NCI-H524 (cell line): ENCODE measurements at regions not wholly inside any gene's neighbourhood (a gene's known extent, or its start where the extent isn't known, plus 50 kb on each side); places are given as distances from the start of the nearest gene placed in this dataset.
A peak's percentile ranks its signal among the peaks of the same experiment; 100 is the strongest.
"Not testable (repeated sequence)": the region's sequence is repeated elsewhere in the genome, so short reads cannot be mapped to it uniquely, and the experiment has no call there.

Experiments
- DNase-seq, 2 experiments: peaks; one replicate each; lab custom pipeline; 2025; lab: John Stamatoyannopoulos, UW

DNA sequence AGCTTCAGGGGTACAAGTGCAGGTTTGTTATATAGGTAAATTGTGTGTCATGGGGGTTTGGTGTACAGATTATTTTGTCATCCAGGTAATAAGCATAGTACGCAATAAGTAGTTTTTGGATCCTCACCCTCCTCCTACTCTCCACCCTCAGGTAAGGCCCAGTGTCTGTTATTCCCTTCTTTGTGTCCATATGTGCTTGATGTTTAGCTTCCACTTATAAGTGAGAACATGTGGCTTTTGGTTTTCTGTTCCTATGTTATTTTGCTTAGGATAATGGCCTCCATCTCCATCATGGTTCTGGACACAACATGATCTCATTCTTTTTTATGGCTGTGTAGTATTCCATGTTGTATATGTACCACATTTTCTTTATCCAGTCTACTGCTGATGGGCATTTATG, 298.4 kb downstream of the LIG4 start:
- not testable (repeated sequence) for DNase-seq

DNA sequence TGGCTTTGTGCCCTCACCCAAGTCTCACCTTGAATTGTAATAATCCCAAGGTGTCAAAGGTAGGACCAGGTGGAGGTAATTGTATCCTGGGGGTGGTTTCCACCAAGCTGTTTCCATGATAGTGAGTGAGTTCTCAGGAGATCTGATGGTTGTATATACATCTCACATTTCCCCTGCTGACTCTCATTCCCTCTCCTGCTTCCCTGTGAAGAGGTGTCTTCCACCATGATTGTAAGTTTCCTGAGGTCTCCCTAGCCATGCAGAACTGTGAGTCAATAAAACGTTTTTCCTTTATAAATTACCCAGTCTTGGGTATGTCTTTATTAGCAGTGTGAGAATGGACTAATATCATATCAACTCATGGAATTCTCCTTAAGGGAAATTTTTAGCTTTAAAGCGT, 302.6 kb downstream of the LIG4 start:
- no peak for DNase-seq

GRCh38 chr13:107907065-107907805, 308.1 kb downstream of the LIG4 start:
- DNase-seq: no peak

- no peak for DNase-seq
Observed at GRCh38 chr13:107906131-107906530, 309.2 kb downstream of the LIG4 start.

GRCh38 chr13:107901996-107902562, 313.3 kb downstream of the LIG4 start:
- DNase-seq: no peak

DNA sequence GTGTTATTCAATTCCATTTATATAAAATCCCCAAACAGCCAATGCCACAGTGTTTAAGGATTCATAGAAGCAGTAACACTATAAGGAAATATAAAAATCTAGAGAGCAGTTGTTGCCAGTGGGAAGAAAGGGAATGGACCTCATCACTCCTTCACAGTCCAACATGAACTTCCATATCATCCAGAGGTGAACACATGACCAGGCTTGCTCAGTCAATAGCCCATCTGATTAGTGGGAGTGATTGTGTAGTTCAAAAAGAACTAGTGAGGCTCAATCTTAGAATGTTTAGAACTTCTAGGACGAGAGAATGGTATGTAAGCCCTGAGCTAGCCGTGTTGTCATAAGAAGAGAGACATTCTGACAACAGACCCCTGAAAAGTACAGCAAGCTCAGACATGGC, 314.1 kb downstream of the LIG4 start:
- no peak for DNase-seq

DNA sequence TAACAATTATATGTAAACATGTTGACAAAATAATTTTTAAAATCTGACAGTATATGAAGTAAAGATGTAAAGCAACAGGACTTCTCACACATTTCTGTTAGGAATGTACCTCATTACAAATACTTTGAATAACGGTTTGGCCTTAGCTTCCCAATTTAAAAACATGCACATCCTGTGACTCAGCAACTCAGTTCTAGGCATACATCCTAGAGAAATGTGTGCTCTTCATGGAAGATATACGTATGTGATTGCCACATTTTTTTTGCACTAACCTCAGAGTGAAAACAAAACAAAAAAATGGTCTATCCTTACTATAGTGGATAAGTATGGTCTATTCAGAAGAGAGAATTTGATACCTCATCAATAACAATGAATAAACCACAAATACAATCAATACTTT, 314.6 kb downstream of the LIG4 start:
- no peak for DNase-seq

DNA sequence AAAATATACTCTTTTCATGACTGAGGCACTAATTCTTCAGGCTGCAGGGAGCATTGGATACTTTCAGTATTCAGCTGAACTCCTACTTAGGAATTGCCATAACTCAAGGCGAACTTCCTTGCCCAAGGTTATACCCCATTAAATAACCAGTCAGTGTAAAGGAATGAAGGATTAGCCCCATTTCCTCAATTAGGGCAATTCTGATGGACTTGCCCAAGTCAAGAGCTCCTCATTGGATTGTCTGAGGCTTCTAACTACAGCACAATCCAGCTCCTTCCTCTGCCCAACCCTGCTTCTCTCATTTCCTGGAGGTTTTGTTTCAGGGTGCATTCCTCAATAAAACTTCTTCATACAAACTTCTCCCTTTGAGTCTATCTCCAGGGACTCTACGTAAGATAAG, 329.2 kb downstream of the LIG4 start:
- DNase-seq: no peak

- no peak for DNase-seq
Observed at GRCh38 chr13:107884564-107884963, 330.8 kb downstream of the LIG4 start.

DNA sequence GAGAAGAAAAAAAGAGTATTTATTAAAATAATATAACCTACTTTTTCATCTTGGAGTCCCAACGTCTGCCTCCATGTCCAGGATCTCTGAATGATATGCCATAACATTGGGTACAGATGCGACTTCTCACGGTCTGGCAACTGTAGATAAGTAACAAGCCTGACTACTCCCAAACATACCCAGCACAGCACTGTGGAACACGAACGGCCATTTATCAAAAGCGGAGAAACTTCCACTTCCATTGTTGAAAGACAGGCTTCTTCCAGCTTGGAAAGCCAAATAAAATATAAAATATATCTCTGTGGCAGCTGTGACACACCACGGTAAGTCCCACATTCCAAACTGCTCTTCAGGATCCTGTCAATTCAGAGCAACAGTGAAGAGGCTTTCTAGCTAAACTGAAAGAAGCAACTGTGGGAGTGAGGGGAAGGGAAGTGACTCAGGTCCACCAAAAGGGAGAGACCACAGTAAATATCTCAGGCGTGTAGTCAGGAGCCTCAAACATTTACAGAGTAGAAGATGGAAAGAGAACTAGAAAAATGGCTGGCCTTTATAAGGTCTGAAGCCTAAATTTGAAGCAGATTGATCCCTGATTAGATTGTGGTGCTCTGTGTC, 331.7 kb downstream of the LIG4 start:
- no peak for DNase-seq

DNA sequence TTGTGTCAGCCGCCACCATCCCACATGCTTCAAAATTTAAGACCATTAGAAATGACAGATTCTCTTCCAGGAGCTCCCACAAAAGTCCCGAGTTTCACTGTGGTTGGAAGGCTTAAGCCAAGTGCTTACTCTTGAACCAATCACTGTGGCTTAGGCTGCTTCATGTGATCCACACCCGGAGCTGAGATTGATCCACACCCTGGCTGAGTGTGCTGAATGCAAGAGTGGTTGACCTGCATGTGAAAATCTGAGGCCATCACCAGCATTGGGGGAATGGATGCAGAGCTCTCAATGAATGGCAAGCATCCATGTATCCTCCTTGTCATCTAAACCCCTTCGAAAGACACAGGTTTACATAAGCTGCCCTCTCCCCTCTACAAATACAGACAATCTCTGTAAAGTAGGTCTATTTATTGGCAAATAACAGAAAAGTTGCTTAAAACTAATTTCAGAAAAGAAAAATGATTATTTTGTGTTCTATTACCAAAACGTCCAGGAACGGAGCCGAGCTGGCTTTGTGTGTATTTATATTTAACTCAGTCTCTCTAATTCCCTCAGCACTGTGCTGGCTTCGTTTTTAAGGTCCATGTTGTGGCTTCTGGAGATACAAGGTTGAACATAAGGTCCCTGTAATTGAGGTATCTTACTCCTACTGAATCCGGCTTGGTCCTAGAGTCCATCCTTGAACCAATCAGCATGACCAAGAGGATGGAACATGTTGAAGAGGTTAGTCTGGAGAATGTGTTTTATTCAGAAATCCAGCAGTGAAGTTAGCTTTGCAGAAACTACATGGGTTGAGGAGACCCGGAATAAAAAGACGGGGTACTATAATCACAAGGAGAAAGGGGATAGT, 332.4 kb downstream of the LIG4 start:
- no peak for DNase-seq

DNA sequence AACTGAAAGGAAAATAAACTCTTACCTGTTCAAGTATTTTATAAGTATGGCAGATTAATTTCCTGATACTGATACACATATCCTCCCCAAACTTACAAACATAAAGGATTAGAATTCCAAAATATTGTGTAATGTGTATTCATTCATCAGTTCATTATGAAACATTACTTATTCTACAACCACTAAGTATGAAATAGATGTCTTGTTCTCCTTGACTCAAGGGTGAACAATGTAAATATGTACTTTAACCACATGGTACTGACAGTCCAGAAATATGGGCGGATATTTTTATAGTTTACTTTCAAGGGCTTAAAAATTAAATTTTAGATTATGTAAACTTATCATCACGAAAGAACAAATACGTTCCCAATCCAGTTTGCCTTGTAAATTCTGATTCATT, 334.0 kb downstream of the LIG4 start:
- DNase-seq: no peak

DNA sequence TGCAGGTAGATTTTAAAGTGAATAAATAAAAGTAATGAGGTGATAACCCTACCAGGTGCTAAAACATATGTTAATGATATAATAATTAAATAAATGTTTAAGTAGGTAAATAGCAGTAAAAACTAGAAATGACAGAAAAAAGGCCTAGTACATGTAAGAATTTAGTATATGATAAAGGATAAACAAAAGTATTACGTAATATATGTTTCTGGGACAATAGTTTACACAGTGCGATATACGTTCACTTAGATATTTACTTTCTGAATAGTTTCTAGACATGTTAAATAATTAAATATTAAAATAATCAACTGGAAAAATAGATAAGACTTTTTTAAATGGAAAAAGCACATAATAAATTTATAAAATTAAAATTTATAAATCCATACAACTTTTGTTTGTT, 340.9 kb downstream of the LIG4 start:
- DNase-seq: no peak

GRCh38 chr13:107873926-107874325, 341.4 kb downstream of the LIG4 start:
- DNase-seq: no peak

GRCh38 chr13:107870400-107870799, 344.9 kb downstream of the LIG4 start:
- DNase-seq: no peak

GRCh38 chr13:107867701-107868661, 347.4 kb downstream of the LIG4 start:
- DNase-seq: peak; percentile 50 to 61

DNA sequence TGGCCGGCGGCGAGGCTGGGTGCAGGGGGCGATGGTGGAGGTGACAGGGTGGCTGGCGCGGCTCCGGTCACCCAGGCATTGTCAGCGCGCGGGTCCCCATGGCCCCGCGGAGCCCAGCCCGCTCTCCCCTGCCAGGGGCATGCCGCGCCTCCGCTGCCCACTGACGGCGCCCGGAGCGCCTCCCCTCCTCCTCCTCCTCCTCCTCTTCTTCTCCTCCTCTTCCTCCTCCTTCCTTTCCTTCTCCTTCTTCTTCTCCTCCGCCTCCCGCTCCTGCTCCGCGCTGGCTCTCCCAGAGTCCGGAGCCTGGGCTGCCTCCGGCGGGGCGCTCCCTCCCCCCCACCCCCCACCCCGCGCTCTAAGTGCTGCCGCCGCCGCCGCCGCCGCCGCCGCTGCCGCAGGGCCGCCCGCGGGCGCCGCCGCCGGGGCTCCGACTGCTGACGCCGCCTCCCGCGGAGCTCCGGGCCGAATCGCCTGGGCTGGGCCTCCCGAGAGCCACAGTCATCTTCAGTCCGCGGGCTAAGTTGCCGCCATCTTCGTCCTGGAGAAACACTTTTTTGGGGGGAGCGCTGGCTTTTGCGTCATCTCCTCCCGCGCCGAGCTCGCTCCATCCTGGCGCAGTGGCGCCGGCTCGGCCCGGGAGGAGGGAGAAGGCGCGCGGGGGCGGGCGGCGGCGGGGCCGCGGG, 348.3 kb downstream of the LIG4 start:
- DNase-seq: peak; percentile 33 to 36

DNA sequence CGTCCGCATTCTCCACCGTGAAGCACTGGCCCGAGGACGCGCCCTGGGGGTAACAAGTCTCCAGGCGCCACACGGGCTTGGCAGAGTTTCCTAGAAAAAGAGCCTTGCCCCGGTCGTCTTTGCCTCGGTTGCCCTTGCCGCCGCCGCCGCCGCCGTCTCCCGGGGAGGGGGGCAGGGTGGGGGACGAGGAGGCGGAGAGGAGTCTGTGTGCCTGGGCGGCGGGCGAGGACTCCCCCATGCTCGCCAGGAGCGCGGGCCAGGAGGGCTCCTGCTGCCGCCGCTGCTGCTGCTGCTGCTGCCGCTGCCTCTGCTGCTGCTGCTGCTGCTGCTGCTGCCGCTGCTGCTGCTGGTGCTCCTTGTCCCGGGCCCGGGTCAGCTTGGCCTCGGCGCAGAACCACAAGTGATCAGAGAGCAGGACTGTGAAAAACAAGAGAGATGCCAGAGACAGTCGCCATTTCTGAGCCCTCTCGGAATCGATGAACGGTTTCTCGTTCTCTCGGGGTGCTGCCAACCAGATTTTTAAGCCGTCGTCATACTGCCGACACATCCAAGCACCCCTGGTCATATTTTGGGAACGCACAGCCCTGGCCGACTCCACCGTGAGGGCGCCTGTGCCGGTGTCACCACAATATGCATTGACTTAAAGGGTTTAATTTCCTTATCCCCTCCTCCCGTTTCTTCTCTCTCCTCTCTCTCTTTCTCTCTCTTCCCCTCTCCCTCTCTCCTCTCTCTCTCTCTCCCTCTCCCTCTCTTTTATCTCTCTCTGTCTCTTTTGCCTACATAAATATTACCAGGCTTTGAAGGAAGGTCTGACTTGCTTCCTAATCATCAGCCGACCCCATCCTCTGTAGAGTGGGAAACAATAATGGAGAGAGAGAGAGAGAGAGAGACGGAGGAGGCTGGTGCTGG, 349.1 kb downstream of the LIG4 start:
- DNase-seq: peak; percentile 14 to 57

DNA sequence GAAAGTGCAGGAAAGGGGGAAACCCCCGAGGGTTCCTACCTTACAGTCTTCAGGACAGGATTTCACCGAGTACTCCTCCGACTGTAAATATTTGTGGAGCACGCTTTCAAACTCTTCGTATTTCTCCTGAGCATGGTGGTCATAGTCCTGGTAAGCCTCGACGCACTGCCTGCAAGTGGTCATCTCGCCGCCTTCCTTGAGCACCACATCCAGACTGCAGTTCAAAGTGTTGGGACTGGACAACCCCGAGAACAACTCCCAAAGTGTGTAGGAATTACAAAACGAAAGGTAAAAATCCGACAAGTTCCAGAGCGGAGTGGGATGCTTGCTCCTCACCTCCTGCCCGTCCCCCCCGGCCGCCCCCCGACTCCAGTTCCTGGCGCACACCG, 349.7 kb downstream of the LIG4 start:
- DNase-seq: no peak

DNA sequence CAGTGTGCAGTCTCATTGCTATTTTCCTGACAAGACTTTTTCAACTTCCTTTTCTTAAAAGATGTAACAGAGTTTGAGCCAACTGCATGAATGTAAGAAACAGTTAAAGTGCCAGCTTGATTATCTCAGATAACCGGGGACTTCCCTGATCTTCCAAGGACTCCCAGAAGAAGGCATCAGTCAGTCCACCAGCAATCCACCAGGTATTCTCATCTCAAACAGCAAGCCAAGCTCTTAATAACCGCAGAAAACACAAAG, 350.1 kb downstream of the LIG4 start:
- no peak for DNase-seq
